B cell (primary cell): ENCODE measurements at regions not wholly inside any gene's neighbourhood (a gene's known extent, or its start where the extent isn't known, plus 50 kb on each side); places are given as distances from the start of the nearest gene placed in this dataset.

Experiments
- ATAC-seq: fragments of 200-7000 bp; cut with Tn5 transposase; one replicate; pipeline ENCODE4 v1.10.0; 2021; ENCODE audit warnings: low read depth, mild to moderate bottlenecking, moderate number of reproducible peaks, moderate library complexity
- CTCF ChIA-PET: fragments of 350-600 bp; sonication (Branson Sonifier 250); formaldehyde crosslinking; loops from one replicate; lab custom pipeline; 2021; ENCODE audit warnings: antibody characterized with exemption, inconsistent platforms; lab: Charles Lee
- POLR2A ChIA-PET: fragments of 350-600 bp; sonication (Branson Sonifier 250); formaldehyde crosslinking; loops from one replicate; lab custom pipeline; 2021; ENCODE audit warnings: antibody characterized with exemption; lab: Charles Lee
- DNase-seq: peaks from one replicate; pipeline ENCODE4 v3.0.0; 2013
- H2AFZ ChIP-seq: 2 replicates; pipeline ENCODE4 v1.6.1; 2012; ENCODE audit warnings: mild to moderate bottlenecking, low read depth, low read length; ENCODE audit not compliant: insufficient read depth, poor library complexity, severe bottlenecking
- H3K27ac ChIP-seq, 2 donors: 1 replicate in 1 of 2; 2 replicates in 1 of 2; pipeline ENCODE4 v1.5.1; 2012 to 2013; ENCODE audit warnings: low read length in 2 of 2, mild to moderate bottlenecking in 2 of 2, moderate library complexity in 1 of 2
- H3K27me3 ChIP-seq, 4 experiments: fragments of 200-600 bp in 1 of 4; sonication (generic) in 1 of 4; replicated peaks in 1 of 4; 1 replicate in 2 of 4; 2 replicates in 2 of 4; pipeline versions ENCODE4 v1.6.1 to v1.7.0; 2013 to 2016; ENCODE audit warnings: low read length in 3 of 4, mild to moderate bottlenecking in 2 of 4, mixed read lengths in 1 of 4, moderate library complexity in 1 of 4; ENCODE audit not compliant: insufficient read depth in 4 of 4, control insufficient read depth in 3 of 4; ENCODE audit errors: control extremely low read depth in 1 of 4
- H3K36me3 ChIP-seq, 2 experiments: replicated peaks in 1 of 2; 1 replicate in 1 of 2; 2 replicates in 1 of 2; pipeline versions ENCODE4 v1.6.1 to v1.7.1; 2013; ENCODE audit warnings: low read length in 1 of 2; ENCODE audit not compliant: insufficient read depth in 2 of 2, control insufficient read depth in 1 of 2; ENCODE audit errors: control extremely low read depth in 1 of 2, extremely low read depth in 1 of 2
- H3K4me1 ChIP-seq, 2 donors: fragments of 200-600 bp in 1 of 2; sonication (generic) in 1 of 2; 1 replicate in 1 of 2; 2 replicates in 1 of 2; pipeline versions ENCODE4 v1.5.1 to v1.6.1; 2013 to 2017; ENCODE audit warnings: low read length in 2 of 2; ENCODE audit not compliant: control insufficient read depth in 2 of 2, insufficient read depth in 2 of 2
- H3K4me2 ChIP-seq: replicated peaks from 2 replicates; pipeline ENCODE3; 2012; ENCODE audit warnings: mild to moderate bottlenecking, low read depth, low read length; ENCODE audit not compliant: poor library complexity, severe bottlenecking
- H3K4me3 ChIP-seq, 5 experiments: fragments of 200-600 bp in 1 of 5; sonication (generic) in 1 of 5; 1 replicate in 3 of 5; 2 replicates in 2 of 5; pipeline versions ENCODE4 v1.5.1 to v1.7.0; 2011 to 2016; ENCODE audit warnings: low read length in 4 of 5, mild to moderate bottlenecking in 4 of 5, low read depth in 2 of 5, control low read depth in 1 of 5, moderate library complexity in 1 of 5; ENCODE audit not compliant: insufficient read depth in 1 of 5; ENCODE audit errors: control extremely low read depth in 1 of 5, extremely low read depth in 1 of 5
- H3K79me2 ChIP-seq: fragments of 200-600 bp; sonication (generic); one replicate; pipeline ENCODE4 v1.6.0; 2016; ENCODE audit warnings: low read length; ENCODE audit not compliant: control insufficient read depth, insufficient read depth
- H3K9ac ChIP-seq: fragments of 200-600 bp; sonication (generic); 2 replicates; pipeline ENCODE4 v1.6.1; 2017; ENCODE audit warnings: mild to moderate bottlenecking, low read length, moderate library complexity
- H3K9me3 ChIP-seq, 3 donors: one replicate each; pipeline versions ENCODE4 v1.6.1 to v1.7.1; 2013; ENCODE audit warnings: low read length in 2 of 3; ENCODE audit not compliant: control insufficient read depth in 2 of 3, insufficient read depth in 1 of 3; ENCODE audit errors: control extremely low read depth in 1 of 3
- H4K20me1 ChIP-seq: 2 replicates; pipeline ENCODE4 v1.6.0; 2012; ENCODE audit warnings: mild to moderate bottlenecking, low read length; ENCODE audit not compliant: insufficient read depth, control insufficient read depth, poor library complexity, severe bottlenecking
- H3K27ac Mint-ChIP-seq: one replicate; pipeline ENCODE4 v1.8.0; 2021; ENCODE audit warnings: mixed read lengths
- H3K27me3 Mint-ChIP-seq: one replicate; pipeline ENCODE4 v1.8.0; 2021; ENCODE audit warnings: mixed read lengths
- H3K4me1 Mint-ChIP-seq: one replicate; pipeline ENCODE4 v1.8.0; 2021; ENCODE audit warnings: mixed read lengths
- H3K4me3 Mint-ChIP-seq: one replicate; pipeline ENCODE4 v1.8.0; 2021; ENCODE audit warnings: mixed read lengths
- H3K9me3 Mint-ChIP-seq: one replicate; pipeline ENCODE4 v1.8.0; 2022; ENCODE audit warnings: mixed read lengths; ENCODE audit not compliant: insufficient read depth
- EZH2 ChIP-seq: IDR thresholded peaks from 2 replicates; pipeline ENCODE4 v1.6.1; 2012; ENCODE audit warnings: borderline replicate concordance, low read depth, mild to moderate bottlenecking, moderate library complexity, low read length; ENCODE audit not compliant: insufficient read depth, poor library complexity, severe bottlenecking
- WGBS: methylation state at CpG from one replicate; pipeline ENCODE4 v1.1.5; 2013; ENCODE audit warnings: missing lambda C conversion rate; ENCODE audit not compliant: insufficient coverage; 5-methylcytosine and 5-hydroxymethylcytosine counted together
- intact Hi-C: fragments of 100-400 bp; cut with micrococcal nuclease; formaldehyde crosslinking; loops from one replicate; pipeline ENCODE4 v1.10.0; 2022
- TF ChIP-seq, protein P1 (sequence below): fragments of 200-600 bp; IDR thresholded peaks from one replicate; pipeline ENCODE4 v1.8.0; 2022; ENCODE audit warnings: antibody characterized with exemption, mild to moderate bottlenecking

DNA sequence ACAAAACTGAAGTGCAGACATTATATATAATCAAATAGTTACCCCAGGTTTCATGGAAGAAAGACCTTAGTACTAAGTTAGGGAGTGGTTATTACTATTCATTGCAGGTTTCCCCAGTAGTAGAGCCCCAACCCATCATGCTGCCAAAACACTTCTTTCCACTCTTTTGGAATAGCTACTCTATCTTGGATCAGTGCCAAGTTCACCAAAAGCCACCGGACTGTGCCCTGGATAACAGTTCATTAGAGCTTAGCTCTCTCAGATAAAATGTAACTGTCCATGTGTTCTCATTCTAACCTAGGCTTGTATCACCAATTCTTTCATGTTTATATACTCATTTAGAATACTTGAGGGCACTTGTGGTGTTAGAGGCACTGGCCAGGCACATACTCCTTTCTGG lies 540.1 kb upstream of the C16orf82 start:
- no peak overlapping the region for H3K27ac Mint-ChIP-seq
- ChIA-PET CTCF (no interaction called here), POLR2A (no interaction called here)
- Histone ChIP-seq H3K27me3 (no peaks in the 10 kb centered on the region), H3K27ac (no peak overlapping the region), H3K79me2 (no peaks in the 10 kb centered on the region), H3K4me1 (no peaks in the 10 kb centered on the region), H3K9ac (no peak overlapping the region), H3K36me3 (no peaks in the 10 kb centered on the region), H4K20me1 (no peaks in the 10 kb centered on the region), H3K4me3 (no peak overlapping the region), H2AFZ (no peak overlapping the region), H3K4me2 (no peak overlapping the region), H3K9me3 (no peaks in the 10 kb centered on the region)
- intact Hi-C loops, result no loop called here
- H3K4me1 Mint-ChIP-seq, result no peaks in the 10 kb centered on the region
- no peak for DNase-seq
- H3K27me3 Mint-ChIP-seq, result peaks cover 11% of the 10 kb centered on the region
- TF ChIP-seq EZH2, result no peak
- TF ChIP-seq, protein P1, sequence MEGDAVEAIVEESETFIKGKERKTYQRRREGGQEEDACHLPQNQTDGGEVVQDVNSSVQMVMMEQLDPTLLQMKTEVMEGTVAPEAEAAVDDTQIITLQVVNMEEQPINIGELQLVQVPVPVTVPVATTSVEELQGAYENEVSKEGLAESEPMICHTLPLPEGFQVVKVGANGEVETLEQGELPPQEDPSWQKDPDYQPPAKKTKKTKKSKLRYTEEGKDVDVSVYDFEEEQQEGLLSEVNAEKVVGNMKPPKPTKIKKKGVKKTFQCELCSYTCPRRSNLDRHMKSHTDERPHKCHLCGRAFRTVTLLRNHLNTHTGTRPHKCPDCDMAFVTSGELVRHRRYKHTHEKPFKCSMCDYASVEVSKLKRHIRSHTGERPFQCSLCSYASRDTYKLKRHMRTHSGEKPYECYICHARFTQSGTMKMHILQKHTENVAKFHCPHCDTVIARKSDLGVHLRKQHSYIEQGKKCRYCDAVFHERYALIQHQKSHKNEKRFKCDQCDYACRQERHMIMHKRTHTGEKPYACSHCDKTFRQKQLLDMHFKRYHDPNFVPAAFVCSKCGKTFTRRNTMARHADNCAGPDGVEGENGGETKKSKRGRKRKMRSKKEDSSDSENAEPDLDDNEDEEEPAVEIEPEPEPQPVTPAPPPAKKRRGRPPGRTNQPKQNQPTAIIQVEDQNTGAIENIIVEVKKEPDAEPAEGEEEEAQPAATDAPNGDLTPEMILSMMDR, result no peak
- no peak overlapping the region for H3K4me3 Mint-ChIP-seq
- no peaks in the 10 kb centered on the region for H3K9me3 Mint-ChIP-seq
- 100% methylated on average over 1 of the region's 1 CpG for WGBS
- ATAC-seq, result no peak

DNA sequence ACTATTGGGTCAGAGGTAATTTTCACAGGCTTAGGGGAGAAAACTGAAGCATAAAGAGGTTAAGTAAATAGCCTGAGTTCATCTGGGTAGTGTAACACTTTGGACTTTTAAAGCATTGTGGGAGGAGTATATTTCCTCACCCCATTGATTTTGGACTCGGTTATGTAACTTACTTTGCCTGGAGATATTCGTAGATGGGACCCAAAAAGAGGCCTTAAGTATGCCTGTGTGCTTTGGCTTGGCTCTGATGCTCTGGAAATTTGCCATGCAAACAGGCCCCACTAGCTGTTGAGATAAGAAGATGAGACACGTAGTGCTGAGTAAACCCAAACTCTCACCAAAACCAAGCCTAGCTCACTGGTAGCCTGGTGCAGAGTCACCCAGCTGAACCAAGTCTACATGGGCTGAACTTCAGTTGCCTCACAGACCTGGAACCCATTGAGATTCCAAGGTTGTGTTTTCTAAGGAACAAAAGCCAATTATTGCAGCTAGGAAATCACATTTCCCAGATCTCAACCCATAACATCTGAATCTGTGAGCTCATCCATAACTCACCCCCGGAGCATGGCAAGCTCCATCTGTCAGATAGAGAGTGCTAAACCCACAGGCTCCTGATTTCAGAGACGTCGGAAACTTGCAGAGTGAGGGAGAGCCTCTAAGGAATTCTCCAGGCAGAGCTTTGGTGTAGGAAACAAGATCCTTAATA lies 536.0 kb upstream of the C16orf82 start:
- ChIA-PET POLR2A (no interaction called here), CTCF (no interaction called here)
- intact Hi-C loops, result no loop called here
- H2AFZ ChIP-seq, result no peak overlapping the region
- TF ChIP-seq, protein P1, result no peak
- no peak for TF ChIP-seq EZH2
- no peaks in the 10 kb centered on the region for H3K9me3 ChIP-seq
- no peaks in the 10 kb centered on the region for H3K36me3 ChIP-seq
- Mint-ChIP-seq H3K9me3 (no peaks in the 10 kb centered on the region), H3K27ac (no peak overlapping the region), H3K4me3 (no peak overlapping the region), H3K27me3 (peaks cover 11% of the 10 kb centered on the region), H3K4me1 (no peaks in the 10 kb centered on the region)
- H3K9ac ChIP-seq, result no peak overlapping the region
- H3K27me3 ChIP-seq, result no peaks in the 10 kb centered on the region
- no peaks in the 10 kb centered on the region for H3K4me1 ChIP-seq
- DNase-seq (no peak), ATAC-seq (no peak)
- H3K79me2 ChIP-seq, result no peaks in the 10 kb centered on the region
- WGBS, result 57% methylated on average over 3 of the region's 6 CpGs
- no peak overlapping the region for H3K27ac ChIP-seq
- no peak overlapping the region for H3K4me3 ChIP-seq
- H3K4me2 ChIP-seq, result no peak overlapping the region
- H4K20me1 ChIP-seq, result no peaks in the 10 kb centered on the region
